NB4 (cell line): ENCODE measurements at regions not wholly inside any gene's neighbourhood (a gene's known extent, or its start where the extent isn't known, plus 50 kb on each side); places are given as distances from the start of the nearest gene placed in this dataset.

Source experiments
- POLR2A ChIP-seq: IDR thresholded peaks from 2 replicates; pipeline ENCODE4 v1.6.1; 2011; ENCODE audit warnings: mild to moderate bottlenecking; ENCODE audit not compliant: insufficient read length; ENCODE audit errors: extremely low read depth
- TF ChIP-seq, protein P1 (sequence below): IDR thresholded peaks from one replicate; pipeline ENCODE4 v1.5.1; 2012; ENCODE audit warnings: low read depth, low read length

DNA sequence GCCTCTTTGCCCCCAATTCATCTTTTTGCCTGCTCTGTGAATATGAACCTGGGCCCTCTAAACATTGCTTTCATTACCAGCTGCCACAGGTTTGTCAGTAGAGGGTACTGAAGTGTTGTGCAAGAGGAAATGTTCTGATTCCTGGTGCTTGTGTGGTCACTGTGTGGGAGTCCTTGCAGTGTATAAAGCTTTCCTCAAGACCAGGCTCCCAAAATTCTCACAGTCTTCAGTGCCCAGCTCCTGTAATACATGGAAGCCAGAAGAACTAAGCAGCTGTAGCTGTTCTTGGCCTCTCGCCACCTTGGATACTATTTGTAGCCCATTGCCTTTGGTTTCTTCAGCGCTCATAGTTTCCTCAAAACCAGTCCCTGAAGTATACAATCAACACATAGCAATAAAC is 1046.2 kb downstream of the BRINP3 start:
- TF ChIP-seq, protein P1, sequence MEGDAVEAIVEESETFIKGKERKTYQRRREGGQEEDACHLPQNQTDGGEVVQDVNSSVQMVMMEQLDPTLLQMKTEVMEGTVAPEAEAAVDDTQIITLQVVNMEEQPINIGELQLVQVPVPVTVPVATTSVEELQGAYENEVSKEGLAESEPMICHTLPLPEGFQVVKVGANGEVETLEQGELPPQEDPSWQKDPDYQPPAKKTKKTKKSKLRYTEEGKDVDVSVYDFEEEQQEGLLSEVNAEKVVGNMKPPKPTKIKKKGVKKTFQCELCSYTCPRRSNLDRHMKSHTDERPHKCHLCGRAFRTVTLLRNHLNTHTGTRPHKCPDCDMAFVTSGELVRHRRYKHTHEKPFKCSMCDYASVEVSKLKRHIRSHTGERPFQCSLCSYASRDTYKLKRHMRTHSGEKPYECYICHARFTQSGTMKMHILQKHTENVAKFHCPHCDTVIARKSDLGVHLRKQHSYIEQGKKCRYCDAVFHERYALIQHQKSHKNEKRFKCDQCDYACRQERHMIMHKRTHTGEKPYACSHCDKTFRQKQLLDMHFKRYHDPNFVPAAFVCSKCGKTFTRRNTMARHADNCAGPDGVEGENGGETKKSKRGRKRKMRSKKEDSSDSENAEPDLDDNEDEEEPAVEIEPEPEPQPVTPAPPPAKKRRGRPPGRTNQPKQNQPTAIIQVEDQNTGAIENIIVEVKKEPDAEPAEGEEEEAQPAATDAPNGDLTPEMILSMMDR: no peak
- TF ChIP-seq POLR2A: no peak
